ENCODE measurements at regions not wholly inside any gene's neighbourhood (a gene's known extent, or its start where the extent isn't known, plus 50 kb on each side); places are given as distances from the start of the nearest gene placed in this dataset.

GRCh38 chr14:84686550-84686949 is 843.4 kb upstream of the FLRT2 start:
- no peaks in the 10 kb centered on the region for H3K27me3 Mint-ChIP-seq (ENCODE audit: insufficient read depth, unreplicated experiment)
- H3K4me1 Mint-ChIP-seq (ENCODE audit: insufficient read depth, unreplicated experiment), result no peaks in the 10 kb centered on the region
- TF ChIP-seq CTCF (IDR thresholded peaks at IDR 0.05; ENCODE audit: unreplicated experiment), result no peak
- H3K4me3 Mint-ChIP-seq (ENCODE audit: unreplicated experiment), result no peak overlapping the region
- no peaks in the 10 kb centered on the region for H3K9me3 Mint-ChIP-seq (ENCODE audit: unreplicated experiment)
- intact Hi-C loops (cut with micrococcal nuclease), result no loop called here
- no peak for DNase-seq (ENCODE audit: unreplicated experiment)
- ChIA-PET CTCF (no interaction called here), POLR2A (interaction anchor here (0.7 kb wide), 1 partner anchor 39 kb away, joined by 3 read pairs; no protein-coding TSS in a partner anchor)
- H3K27ac Mint-ChIP-seq (ENCODE audit: low read depth, unreplicated experiment), result no peak overlapping the region
- no TSS peak for BruUV-seq (replicated peaks)
- no peaks in the 10 kb centered on the region for H3K36me3 Mint-ChIP-seq (ENCODE audit: insufficient read depth, unreplicated experiment)

DNA sequence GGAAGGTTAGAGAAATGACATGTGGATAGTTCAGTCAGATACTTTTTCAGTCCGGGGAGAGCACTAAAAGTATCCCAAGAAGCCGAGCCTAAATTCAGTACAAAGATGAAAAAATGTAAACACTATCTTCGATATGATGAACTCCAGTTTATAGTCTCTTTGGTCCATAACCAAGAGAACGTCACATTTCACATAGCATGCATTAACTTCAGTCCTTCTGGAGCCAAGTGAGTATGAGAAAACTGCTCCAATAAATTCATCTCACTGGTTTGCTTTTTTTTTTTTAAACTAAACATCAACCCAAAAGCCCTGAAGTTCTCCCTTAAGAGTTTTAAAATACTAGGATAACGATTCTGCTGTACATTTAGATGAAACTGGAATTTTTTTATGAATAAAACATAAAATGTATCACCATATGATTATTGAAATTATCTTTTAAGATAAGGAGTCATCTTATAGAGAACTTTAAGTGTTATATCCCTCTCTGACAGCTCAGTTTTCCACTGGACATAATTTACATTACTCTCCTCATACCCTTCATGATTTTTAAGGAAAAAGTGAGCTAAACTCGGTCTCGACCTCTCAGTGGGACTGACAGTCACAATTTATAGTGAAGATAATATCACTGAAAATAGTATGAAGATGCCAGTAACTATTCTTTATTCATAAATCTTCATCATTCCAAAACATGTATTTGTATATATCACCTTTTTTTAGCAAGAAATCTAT is 841.5 kb upstream of the FLRT2 start:
- intact Hi-C loops (cut with micrococcal nuclease), result no loop called here
- DNase-seq (ENCODE audit: unreplicated experiment), result no peak
- no peak for TF ChIP-seq CTCF (IDR thresholded peaks at IDR 0.05; ENCODE audit: unreplicated experiment)
- H3K4me1 Mint-ChIP-seq (ENCODE audit: insufficient read depth, unreplicated experiment), result no peaks in the 10 kb centered on the region
- H3K36me3 Mint-ChIP-seq (ENCODE audit: insufficient read depth, unreplicated experiment), result no peaks in the 10 kb centered on the region
- H3K4me3 Mint-ChIP-seq (ENCODE audit: unreplicated experiment), result no peak overlapping the region
- no peaks in the 10 kb centered on the region for H3K9me3 Mint-ChIP-seq (ENCODE audit: unreplicated experiment)
- no TSS peak for BruUV-seq (replicated peaks)
- H3K27ac Mint-ChIP-seq (ENCODE audit: low read depth, unreplicated experiment), result no peak overlapping the region
- CTCF ChIA-PET, result no interaction called here
- POLR2A ChIA-PET, result no interaction called here
- no peaks in the 10 kb centered on the region for H3K27me3 Mint-ChIP-seq (ENCODE audit: insufficient read depth, unreplicated experiment)

- BruUV-seq (replicated peaks), result no TSS peak
- POLR2A ChIA-PET, result no interaction called here
- CTCF ChIA-PET, result no interaction called here
Observed at GRCh38 chr14:84694161-84694560, 835.8 kb upstream of the FLRT2 start.

DNA sequence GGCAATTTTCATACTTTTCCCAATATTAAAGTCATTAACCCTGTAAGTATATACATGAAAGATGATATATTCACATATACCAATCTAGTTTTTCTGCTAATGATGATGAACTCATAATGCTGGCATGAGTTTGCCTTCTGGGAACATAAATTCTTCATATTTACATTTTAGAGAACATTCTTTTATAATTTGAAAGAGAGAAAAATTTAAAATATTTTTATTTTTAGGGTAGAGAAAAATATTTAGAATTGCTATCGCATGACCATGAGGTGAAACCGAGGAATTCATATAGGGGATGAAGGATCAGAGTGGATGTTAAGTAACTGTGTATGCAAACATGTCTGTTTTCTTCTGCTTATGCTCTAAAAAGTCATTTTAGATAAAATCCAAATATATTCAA is 825.3 kb upstream of the FLRT2 start:
- peaks cover 7% of the 10 kb centered on the region for H3K9me3 Mint-ChIP-seq (ENCODE audit: unreplicated experiment)
- TF ChIP-seq CTCF (IDR thresholded peaks at IDR 0.05; ENCODE audit: unreplicated experiment), result no peak
- no peaks in the 10 kb centered on the region for H3K4me1 Mint-ChIP-seq (ENCODE audit: insufficient read depth, unreplicated experiment)
- intact Hi-C loops (cut with micrococcal nuclease), result no loop called here
- no peaks in the 10 kb centered on the region for H3K27me3 Mint-ChIP-seq (ENCODE audit: insufficient read depth, unreplicated experiment)
- POLR2A ChIA-PET, result no interaction called here
- CTCF ChIA-PET, result interaction anchor here (0.6 kb wide), 1 partner anchor 545 kb away, joined by 3 read pairs; no protein-coding TSS in a partner anchor
- DNase-seq (ENCODE audit: unreplicated experiment), result no peak
- BruUV-seq (replicated peaks), result no TSS peak
- no peak overlapping the region for H3K4me3 Mint-ChIP-seq (ENCODE audit: unreplicated experiment)
- H3K27ac Mint-ChIP-seq (ENCODE audit: low read depth, unreplicated experiment), result no peak overlapping the region
- no peaks in the 10 kb centered on the region for H3K36me3 Mint-ChIP-seq (ENCODE audit: insufficient read depth, unreplicated experiment)

More at GRCh38 chr14:84694161-84694560, 835.8 kb upstream of the FLRT2 start:
- H3K27me3 Mint-ChIP-seq (ENCODE audit: insufficient read depth, unreplicated experiment), result no peaks in the 10 kb centered on the region
- H3K4me1 Mint-ChIP-seq (ENCODE audit: insufficient read depth, unreplicated experiment), result no peaks in the 10 kb centered on the region
- intact Hi-C loops (cut with micrococcal nuclease), result no loop called here
- no peak overlapping the region for H3K4me3 Mint-ChIP-seq (ENCODE audit: unreplicated experiment)
- TF ChIP-seq CTCF (IDR thresholded peaks at IDR 0.05; ENCODE audit: unreplicated experiment), result no peak
- H3K9me3 Mint-ChIP-seq (ENCODE audit: unreplicated experiment), result no peaks in the 10 kb centered on the region
- H3K27ac Mint-ChIP-seq (ENCODE audit: low read depth, unreplicated experiment), result no peak overlapping the region
- no peak for DNase-seq (ENCODE audit: unreplicated experiment)
- H3K36me3 Mint-ChIP-seq (ENCODE audit: insufficient read depth, unreplicated experiment), result no peaks in the 10 kb centered on the region
